ENCODE measurements at regions not wholly inside any gene's neighbourhood (a gene's known extent, or its start where the extent isn't known, plus 50 kb on each side); places are given as distances from the start of the nearest gene placed in this dataset.

- no peak for TF ChIP-seq CTCF (IDR thresholded peaks at IDR 0.05; ENCODE audit: partially characterized antibody, unreplicated experiment)
- no peak overlapping the region for H3K4me3 Mint-ChIP-seq (ENCODE audit: unreplicated experiment)
- no peak for DNase-seq
- H3K9me3 Mint-ChIP-seq (ENCODE audit: unreplicated experiment) = peaks cover 4% of the 10 kb centered on the region
- no peaks in the 10 kb centered on the region for H3K36me3 Mint-ChIP-seq (ENCODE audit: unreplicated experiment)
- H3K27ac Mint-ChIP-seq (ENCODE audit: unreplicated experiment) = no peak overlapping the region
- H3K4me1 Mint-ChIP-seq (ENCODE audit: low read depth, unreplicated experiment) = no peaks in the 10 kb centered on the region
- H3K27me3 Mint-ChIP-seq (ENCODE audit: unreplicated experiment) = no peaks in the 10 kb centered on the region
Observed at GRCh38 chr2:234843411-234843810, 108.4 kb upstream of the SH3BP4 start.

GRCh38 chr2:234842753-234843152, 109.1 kb upstream of the SH3BP4 start:
- no peak for DNase-seq
- H3K36me3 Mint-ChIP-seq (ENCODE audit: unreplicated experiment) = no peaks in the 10 kb centered on the region

GRCh38 chr2:234841321-234842015, 110.3 kb upstream of the SH3BP4 start:
- no peak overlapping the region for H3K4me3 Mint-ChIP-seq (ENCODE audit: unreplicated experiment)
- H3K36me3 Mint-ChIP-seq (ENCODE audit: unreplicated experiment) = no peaks in the 10 kb centered on the region
- H3K9me3 Mint-ChIP-seq (ENCODE audit: unreplicated experiment) = no peaks in the 10 kb centered on the region
- no peaks in the 10 kb centered on the region for H3K27me3 Mint-ChIP-seq (ENCODE audit: unreplicated experiment)
- TF ChIP-seq CTCF (IDR thresholded peaks at IDR 0.05; ENCODE audit: partially characterized antibody, unreplicated experiment) = no peak
- H3K4me1 Mint-ChIP-seq (ENCODE audit: low read depth, unreplicated experiment) = no peaks in the 10 kb centered on the region
- DNase-seq = no peak
- no peak overlapping the region for H3K27ac Mint-ChIP-seq (ENCODE audit: unreplicated experiment)

More at GRCh38 chr2:234842753-234843152, 109.1 kb upstream of the SH3BP4 start:
- TF ChIP-seq CTCF (IDR thresholded peaks at IDR 0.05; ENCODE audit: partially characterized antibody, unreplicated experiment) = no peak
- Mint-ChIP-seq H3K4me3 (ENCODE audit: unreplicated experiment) (no peak overlapping the region), H3K27ac (ENCODE audit: unreplicated experiment) (no peak overlapping the region), H3K27me3 (ENCODE audit: unreplicated experiment) (no peaks in the 10 kb centered on the region), H3K9me3 (ENCODE audit: unreplicated experiment) (no peaks in the 10 kb centered on the region), H3K4me1 (ENCODE audit: low read depth, unreplicated experiment) (no peaks in the 10 kb centered on the region)

GRCh38 chr2:234840336-234840735, 111.5 kb upstream of the SH3BP4 start:
- no peaks in the 10 kb centered on the region for H3K36me3 Mint-ChIP-seq (ENCODE audit: unreplicated experiment)
- H3K27me3 Mint-ChIP-seq (ENCODE audit: unreplicated experiment) = no peaks in the 10 kb centered on the region
- H3K27ac Mint-ChIP-seq (ENCODE audit: unreplicated experiment) = no peak overlapping the region
- H3K4me1 Mint-ChIP-seq (ENCODE audit: low read depth, unreplicated experiment) = no peaks in the 10 kb centered on the region
- H3K9me3 Mint-ChIP-seq (ENCODE audit: unreplicated experiment) = no peaks in the 10 kb centered on the region
- H3K4me3 Mint-ChIP-seq (ENCODE audit: unreplicated experiment) = no peak overlapping the region
- TF ChIP-seq CTCF (IDR thresholded peaks at IDR 0.05; ENCODE audit: partially characterized antibody, unreplicated experiment) = no peak
- DNase-seq = no peak

- H3K4me1 Mint-ChIP-seq (ENCODE audit: low read depth, unreplicated experiment) = no peaks in the 10 kb centered on the region
- no peak for DNase-seq
- no peaks in the 10 kb centered on the region for H3K36me3 Mint-ChIP-seq (ENCODE audit: unreplicated experiment)
- H3K27me3 Mint-ChIP-seq (ENCODE audit: unreplicated experiment) = no peaks in the 10 kb centered on the region
- H3K27ac Mint-ChIP-seq (ENCODE audit: unreplicated experiment) = no peak overlapping the region
- H3K9me3 Mint-ChIP-seq (ENCODE audit: unreplicated experiment) = no peaks in the 10 kb centered on the region
- H3K4me3 Mint-ChIP-seq (ENCODE audit: unreplicated experiment) = no peak overlapping the region
- no peak for TF ChIP-seq CTCF (IDR thresholded peaks at IDR 0.05; ENCODE audit: partially characterized antibody, unreplicated experiment)
Observed at GRCh38 chr2:234839285-234839684, 112.5 kb upstream of the SH3BP4 start.

All from glutamatergic neuron (in vitro differentiated cells).